ENCODE measurements at regions not wholly inside any gene's neighbourhood (a gene's known extent, or its start where the extent isn't known, plus 50 kb on each side); places are given as distances from the start of the nearest gene placed in this dataset.

DNA sequence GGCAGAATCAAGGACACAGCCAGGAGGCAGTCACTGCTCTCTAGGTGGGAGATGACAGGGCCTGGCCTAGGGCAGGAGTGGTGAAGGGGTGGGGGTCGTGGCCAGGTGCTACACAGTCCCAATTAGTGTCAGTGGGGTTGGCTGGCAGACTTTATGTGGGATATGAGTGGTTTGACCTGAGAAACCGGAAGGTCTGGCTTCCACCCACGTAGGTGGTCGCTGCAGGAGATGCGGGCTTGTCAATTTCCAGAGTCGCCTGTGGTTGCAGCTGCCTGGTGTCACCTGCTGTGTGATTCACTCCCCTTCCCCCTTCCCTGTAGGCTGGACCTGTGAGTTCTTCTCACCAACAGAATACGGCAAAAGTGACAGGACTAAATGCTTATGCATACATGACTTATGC lies 124.3 kb downstream of the KLF6 start:
- no peak for TF ChIP-seq POLR2A (IDR thresholded peaks at IDR 0.05)
- TF ChIP-seq, protein P1, sequence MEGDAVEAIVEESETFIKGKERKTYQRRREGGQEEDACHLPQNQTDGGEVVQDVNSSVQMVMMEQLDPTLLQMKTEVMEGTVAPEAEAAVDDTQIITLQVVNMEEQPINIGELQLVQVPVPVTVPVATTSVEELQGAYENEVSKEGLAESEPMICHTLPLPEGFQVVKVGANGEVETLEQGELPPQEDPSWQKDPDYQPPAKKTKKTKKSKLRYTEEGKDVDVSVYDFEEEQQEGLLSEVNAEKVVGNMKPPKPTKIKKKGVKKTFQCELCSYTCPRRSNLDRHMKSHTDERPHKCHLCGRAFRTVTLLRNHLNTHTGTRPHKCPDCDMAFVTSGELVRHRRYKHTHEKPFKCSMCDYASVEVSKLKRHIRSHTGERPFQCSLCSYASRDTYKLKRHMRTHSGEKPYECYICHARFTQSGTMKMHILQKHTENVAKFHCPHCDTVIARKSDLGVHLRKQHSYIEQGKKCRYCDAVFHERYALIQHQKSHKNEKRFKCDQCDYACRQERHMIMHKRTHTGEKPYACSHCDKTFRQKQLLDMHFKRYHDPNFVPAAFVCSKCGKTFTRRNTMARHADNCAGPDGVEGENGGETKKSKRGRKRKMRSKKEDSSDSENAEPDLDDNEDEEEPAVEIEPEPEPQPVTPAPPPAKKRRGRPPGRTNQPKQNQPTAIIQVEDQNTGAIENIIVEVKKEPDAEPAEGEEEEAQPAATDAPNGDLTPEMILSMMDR (IDR thresholded peaks at IDR 0.05 in 4 of 5, conservative IDR thresholded peaks at IDR 0.05 in 1 of 5): no peak

Measured in gastrocnemius medialis (tissue), 4 donors.